ENCODE measurements at regions not wholly inside any gene's neighbourhood (a gene's known extent, or its start where the extent isn't known, plus 50 kb on each side); places are given as distances from the start of the nearest gene placed in this dataset.

GRCh38 chr5:158644301-158644700 is 455.4 kb downstream of the EBF1 start:
- Mint-ChIP-seq H3K4me3 (ENCODE audit: unreplicated experiment) (no peak overlapping the region), H3K9me3 (ENCODE audit: low read depth) (peaks cover 7% of the 10 kb centered on the region), H3K4me1 (ENCODE audit: low read depth) (no peaks in the 10 kb centered on the region), H3K36me3 (ENCODE audit: low read depth) (no peaks in the 10 kb centered on the region), H3K27ac (ENCODE audit: unreplicated experiment) (no peak overlapping the region), H3K27me3 (ENCODE audit: low read depth) (no peaks in the 10 kb centered on the region)
- DNase-seq (ENCODE audit: low spot score) = no peak
- TF ChIP-seq CTCF (IDR thresholded peaks at IDR 0.05) = no peak

DNA sequence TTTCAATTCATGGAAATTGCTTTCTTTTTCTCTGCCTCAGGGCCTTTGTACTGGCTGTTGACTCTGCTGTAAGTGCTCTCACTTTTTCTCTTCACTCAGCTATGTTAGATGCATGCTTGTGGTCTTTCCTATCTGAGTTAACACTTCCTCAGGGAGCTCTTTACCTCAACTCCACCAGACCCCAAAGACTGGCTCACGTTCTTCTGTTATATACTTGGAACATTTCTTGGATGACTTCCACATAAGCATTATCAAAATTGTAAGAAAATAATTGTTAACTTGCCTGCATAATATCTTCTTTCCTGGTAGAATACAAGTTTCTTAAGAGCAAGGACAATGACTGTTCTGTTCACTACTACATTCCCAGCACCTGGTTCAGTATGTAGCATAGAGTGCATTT is 455.9 kb downstream of the EBF1 start:
- H3K4me3 Mint-ChIP-seq (ENCODE audit: unreplicated experiment) = no peak overlapping the region
- no peaks in the 10 kb centered on the region for H3K27me3 Mint-ChIP-seq (ENCODE audit: low read depth)
- no peak for DNase-seq (ENCODE audit: low spot score)
- peaks cover 7% of the 10 kb centered on the region for H3K9me3 Mint-ChIP-seq (ENCODE audit: low read depth)
- no peaks in the 10 kb centered on the region for H3K4me1 Mint-ChIP-seq (ENCODE audit: low read depth)
- no peak overlapping the region for H3K27ac Mint-ChIP-seq (ENCODE audit: unreplicated experiment)
- TF ChIP-seq CTCF (IDR thresholded peaks at IDR 0.05) = no peak
- H3K36me3 Mint-ChIP-seq (ENCODE audit: low read depth) = no peaks in the 10 kb centered on the region

GRCh38 chr5:158642879-158643278 is 456.8 kb downstream of the EBF1 start:
- no peak overlapping the region for H3K4me3 Mint-ChIP-seq (ENCODE audit: unreplicated experiment)
- no peak for DNase-seq (ENCODE audit: low spot score)
- no peaks in the 10 kb centered on the region for H3K4me1 Mint-ChIP-seq (ENCODE audit: low read depth)
- H3K27me3 Mint-ChIP-seq (ENCODE audit: low read depth) = no peaks in the 10 kb centered on the region
- H3K36me3 Mint-ChIP-seq (ENCODE audit: low read depth) = no peaks in the 10 kb centered on the region
- TF ChIP-seq CTCF (IDR thresholded peaks at IDR 0.05) = no peak
- H3K27ac Mint-ChIP-seq (ENCODE audit: unreplicated experiment) = no peak overlapping the region
- peaks cover 7% of the 10 kb centered on the region for H3K9me3 Mint-ChIP-seq (ENCODE audit: low read depth)

GRCh38 chr5:158641016-158641415 is 458.7 kb downstream of the EBF1 start:
- Mint-ChIP-seq H3K36me3 (ENCODE audit: low read depth) (no peaks in the 10 kb centered on the region), H3K4me3 (ENCODE audit: unreplicated experiment) (no peak overlapping the region), H3K9me3 (ENCODE audit: low read depth) (peaks cover 7% of the 10 kb centered on the region), H3K4me1 (ENCODE audit: low read depth) (no peaks in the 10 kb centered on the region), H3K27ac (ENCODE audit: unreplicated experiment) (no peak overlapping the region), H3K27me3 (ENCODE audit: low read depth) (no peaks in the 10 kb centered on the region)
- no peak for TF ChIP-seq CTCF (IDR thresholded peaks at IDR 0.05)
- DNase-seq (ENCODE audit: low spot score) = no peak

GRCh38 chr5:158640593-158640980 is 459.1 kb downstream of the EBF1 start:
- Mint-ChIP-seq H3K36me3 (ENCODE audit: low read depth) (no peaks in the 10 kb centered on the region), H3K27me3 (ENCODE audit: low read depth) (no peaks in the 10 kb centered on the region), H3K27ac (ENCODE audit: unreplicated experiment) (no peak overlapping the region), H3K4me1 (ENCODE audit: low read depth) (no peaks in the 10 kb centered on the region), H3K4me3 (ENCODE audit: unreplicated experiment) (no peak overlapping the region), H3K9me3 (ENCODE audit: low read depth) (peaks cover 7% of the 10 kb centered on the region)
- TF ChIP-seq CTCF (IDR thresholded peaks at IDR 0.05) = no peak
- DNase-seq (ENCODE audit: low spot score) = no peak
